Astrocyte (in vitro differentiated cells and primary cell): ENCODE measurements at regions not wholly inside any gene's neighbourhood (a gene's known extent, or its start where the extent isn't known, plus 50 kb on each side); places are given as distances from the start of the nearest gene placed in this dataset.

Experiments used
- CTCF ChIP-seq: IDR thresholded peaks from 2 replicates; pipeline ENCODE4 v1.5.1; 2011; ENCODE audit warnings: low read depth, mild to moderate bottlenecking, inconsistent platforms, low read length, moderate library complexity; ENCODE audit not compliant: insufficient read depth
- EZH2 ChIP-seq: IDR thresholded peaks from 2 replicates; pipeline ENCODE4 v1.6.1; 2012; ENCODE audit warnings: mild to moderate bottlenecking, low read length, inconsistent platforms; ENCODE audit not compliant: insufficient read depth

DNA sequence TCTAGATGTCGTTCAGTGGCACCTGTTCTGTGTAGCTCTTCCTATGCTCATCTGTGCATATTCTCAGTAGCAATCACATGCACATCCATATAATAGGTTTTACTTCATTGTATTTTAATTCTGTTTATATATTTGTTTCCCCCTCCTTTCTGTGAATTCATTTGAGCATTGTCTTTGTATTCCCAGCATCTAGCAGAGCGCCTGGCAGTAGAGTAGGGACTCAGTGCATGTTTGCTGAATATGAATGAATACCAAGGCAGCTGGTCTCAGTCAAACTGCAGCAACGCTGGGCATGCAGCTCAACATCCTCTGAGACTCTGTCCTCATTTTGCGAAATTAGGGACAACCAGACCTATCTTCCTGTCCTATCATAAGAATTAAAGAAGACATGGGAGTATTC, 330.1 kb downstream of the SPRY2 start:
- TF ChIP-seq CTCF (no peak), EZH2 (no peak)
